PC-9 (cell line): ENCODE measurements at regions not wholly inside any gene's neighbourhood (a gene's known extent, or its start where the extent isn't known, plus 50 kb on each side); places are given as distances from the start of the nearest gene placed in this dataset.

Source experiments
- BruUV-seq: library from RNA; stranded (reverse); fragments of 400-500 nt; replicated peaks from 2 replicates; lab custom pipeline; 2021; lab: Mats Ljungman, UMichigan
- CTCF ChIA-PET: fragments of 300-600 bp; sonication (Branson Sonifier 250); formaldehyde crosslinking; loops from one replicate; lab custom pipeline; 2022; ENCODE audit warnings: antibody characterized with exemption; lab: Charles Lee
- POLR2A ChIA-PET: fragments of 300-600 bp; sonication (Branson Sonifier 250); formaldehyde crosslinking; loops from one replicate; lab custom pipeline; 2022; ENCODE audit warnings: antibody characterized with exemption; ENCODE audit not compliant: unreplicated experiment; lab: Charles Lee
- DNase-seq, 2 experiments: peaks; one replicate each; pipeline versions ENCODE4 v3.0.0 to v3.0.0-alpha.2; 2015 to 2022; ENCODE audit warnings: mixed read lengths in 1 of 2
- H2AFZ ChIP-seq: fragments of 200-600 bp; sonication (generic); 2 replicates; pipeline ENCODE4 v1.8.1; 2017; ENCODE audit warnings: antibody characterized with exemption
- H3F3A ChIP-seq: fragments of 200-600 bp; sonication (generic); 2 replicates; pipeline ENCODE4 v1.8.1; 2017; ENCODE audit warnings: antibody characterized with exemption, mild to moderate bottlenecking, low read depth; ENCODE audit not compliant: insufficient read depth
- H3K27ac ChIP-seq: fragments of 200-600 bp; sonication (generic); 2 replicates; pipeline ENCODE4 v1.6.1; 2016; ENCODE audit warnings: mixed run types
- H3K27me3 ChIP-seq: fragments of 200-600 bp; sonication (generic); 2 replicates; pipeline ENCODE4 v1.6.1; 2016; ENCODE audit warnings: low read depth, mixed run types; ENCODE audit not compliant: insufficient read depth
- H3K36me3 ChIP-seq: fragments of 200-600 bp; sonication (generic); 2 replicates; pipeline ENCODE4 v1.6.1; 2016; ENCODE audit warnings: low read depth, mixed run types
- H3K4me1 ChIP-seq: fragments of 200-600 bp; sonication (generic); replicated peaks from 2 replicates; pipeline ENCODE4 v1.6.1; 2016; ENCODE audit warnings: mixed run types; ENCODE audit not compliant: insufficient read depth
- H3K4me2 ChIP-seq: fragments of 200-600 bp; sonication (generic); 2 replicates; pipeline ENCODE4 v1.6.1; 2017; ENCODE audit warnings: mixed run types
- H3K4me3 ChIP-seq: fragments of 200-600 bp; sonication (generic); 2 replicates; pipeline ENCODE4 v1.6.1; 2016; ENCODE audit warnings: mixed run types
- H3K79me2 ChIP-seq: fragments of 200-600 bp; sonication (generic); 2 replicates; pipeline ENCODE4 v1.6.1; 2017; ENCODE audit warnings: low read depth, mixed run types
- H3K9me2 ChIP-seq: fragments of 200-600 bp; sonication (generic); 2 replicates; pipeline ENCODE4 v1.8.1; 2017; ENCODE audit warnings: mild to moderate bottlenecking; ENCODE audit not compliant: insufficient read depth
- H3K9me3 ChIP-seq: fragments of 200-600 bp; sonication (generic); 2 replicates; pipeline ENCODE4 v1.8.1; 2016; ENCODE audit warnings: low read depth; ENCODE audit not compliant: insufficient read depth
- H4K20me1 ChIP-seq: fragments of 200-600 bp; sonication (generic); 2 replicates; pipeline ENCODE4 v1.8.1; 2017; ENCODE audit not compliant: insufficient read depth
- EZH2 ChIP-seq: fragments of 200-600 bp; sonication (generic); IDR thresholded peaks from 2 replicates; pipeline ENCODE4 v1.8.0; 2017; ENCODE audit warnings: antibody characterized with exemption, low read depth
- intact Hi-C: fragments of 100-400 bp; cut with micrococcal nuclease; formaldehyde crosslinking; loops from one replicate; pipeline ENCODE4 v1.10.0; 2022; ENCODE audit not compliant: unreplicated experiment
- TF ChIP-seq, protein P1 (sequence below): fragments of 200-600 bp; sonication (generic); conservative IDR thresholded peaks from 2 replicates; pipeline ENCODE4 v1.6.1; 2017; ENCODE audit warnings: mixed run types, antibody characterized with exemption, mild to moderate bottlenecking, moderate library complexity

DNA sequence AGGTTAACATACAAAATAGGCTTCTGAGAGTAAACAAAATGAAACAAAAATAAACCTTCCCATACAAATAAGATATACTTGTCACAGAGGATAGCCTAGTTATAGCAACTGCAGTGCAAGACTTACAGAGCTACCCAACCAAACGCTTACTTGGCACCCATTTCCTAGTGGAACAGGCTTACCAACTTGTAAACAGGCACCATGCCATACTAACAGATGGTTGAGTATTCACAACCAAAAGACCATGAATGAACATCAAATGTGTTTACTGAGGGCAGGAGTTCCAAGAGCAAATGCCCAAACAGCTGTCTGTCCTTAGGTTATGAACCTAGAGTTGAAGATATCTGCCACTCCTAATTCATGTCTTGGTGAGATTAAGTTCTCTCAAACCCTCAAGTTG lies 2629.2 kb downstream of the PCDH7 start:
- no peaks in the 10 kb centered on the region for H3K9me3 ChIP-seq
- BruUV-seq: no TSS peak
- ChIA-PET CTCF (no interaction called here), POLR2A (no interaction called here)
- H3K27ac ChIP-seq: no peak overlapping the region
- intact Hi-C loops: no loop called here
- TF ChIP-seq, protein P1, sequence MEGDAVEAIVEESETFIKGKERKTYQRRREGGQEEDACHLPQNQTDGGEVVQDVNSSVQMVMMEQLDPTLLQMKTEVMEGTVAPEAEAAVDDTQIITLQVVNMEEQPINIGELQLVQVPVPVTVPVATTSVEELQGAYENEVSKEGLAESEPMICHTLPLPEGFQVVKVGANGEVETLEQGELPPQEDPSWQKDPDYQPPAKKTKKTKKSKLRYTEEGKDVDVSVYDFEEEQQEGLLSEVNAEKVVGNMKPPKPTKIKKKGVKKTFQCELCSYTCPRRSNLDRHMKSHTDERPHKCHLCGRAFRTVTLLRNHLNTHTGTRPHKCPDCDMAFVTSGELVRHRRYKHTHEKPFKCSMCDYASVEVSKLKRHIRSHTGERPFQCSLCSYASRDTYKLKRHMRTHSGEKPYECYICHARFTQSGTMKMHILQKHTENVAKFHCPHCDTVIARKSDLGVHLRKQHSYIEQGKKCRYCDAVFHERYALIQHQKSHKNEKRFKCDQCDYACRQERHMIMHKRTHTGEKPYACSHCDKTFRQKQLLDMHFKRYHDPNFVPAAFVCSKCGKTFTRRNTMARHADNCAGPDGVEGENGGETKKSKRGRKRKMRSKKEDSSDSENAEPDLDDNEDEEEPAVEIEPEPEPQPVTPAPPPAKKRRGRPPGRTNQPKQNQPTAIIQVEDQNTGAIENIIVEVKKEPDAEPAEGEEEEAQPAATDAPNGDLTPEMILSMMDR: no peak
- no peak for TF ChIP-seq EZH2
- H2AFZ ChIP-seq: no peak overlapping the region
- no peaks in the 10 kb centered on the region for H3K27me3 ChIP-seq
- DNase-seq: no peak
- H4K20me1 ChIP-seq: no peaks in the 10 kb centered on the region
- no peak overlapping the region for H3K4me2 ChIP-seq
- H3F3A ChIP-seq: no peaks in the 10 kb centered on the region
- H3K4me3 ChIP-seq: no peak overlapping the region
- no peaks in the 10 kb centered on the region for H3K4me1 ChIP-seq
- H3K36me3 ChIP-seq: no peaks in the 10 kb centered on the region
- no peaks in the 10 kb centered on the region for H3K79me2 ChIP-seq
- H3K9me2 ChIP-seq: no peaks in the 10 kb centered on the region

DNA sequence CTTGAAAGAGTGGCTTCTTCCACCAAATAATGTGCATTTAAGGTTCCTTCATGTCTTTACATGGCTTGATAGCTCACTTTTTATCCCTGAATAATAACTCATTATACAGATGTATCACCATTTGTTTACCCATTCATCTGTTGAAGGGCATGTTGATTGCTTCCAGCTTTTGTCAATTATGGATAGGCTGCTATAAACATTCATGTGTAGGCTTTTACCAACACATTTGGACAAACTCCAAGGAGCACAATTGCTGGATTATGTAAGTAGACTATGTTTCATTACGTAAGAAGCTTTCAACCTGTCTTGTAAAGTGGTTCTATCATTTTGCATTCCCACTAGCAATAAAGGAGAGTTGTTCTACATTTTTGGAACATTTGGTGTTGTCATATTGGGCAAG lies 2637.0 kb downstream of the PCDH7 start:
- BruUV-seq: no TSS peak
- POLR2A ChIA-PET: no interaction called here

DNA sequence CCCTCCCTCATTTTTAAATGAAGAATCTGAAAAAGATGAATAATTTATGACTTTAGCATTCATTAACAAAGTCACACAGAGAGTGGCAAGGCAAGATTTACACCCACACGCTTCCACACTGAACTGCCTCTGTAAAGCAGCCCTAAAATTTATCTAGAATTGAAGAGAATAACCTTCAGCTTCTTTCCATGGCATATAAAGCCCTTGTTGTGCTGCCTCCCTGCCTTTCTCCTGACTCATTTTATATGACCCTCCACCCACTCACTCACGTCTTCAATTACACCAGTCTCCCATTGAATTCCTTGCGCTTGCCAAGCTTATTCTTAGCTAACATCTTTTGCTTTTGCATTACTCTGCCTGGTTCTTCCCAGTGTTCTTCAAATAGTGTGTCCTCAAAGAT lies 2649.3 kb downstream of the PCDH7 start:
- Histone ChIP-seq H3F3A (no peaks in the 10 kb centered on the region), H4K20me1 (no peaks in the 10 kb centered on the region), H3K36me3 (no peaks in the 10 kb centered on the region), H3K9me2 (no peaks in the 10 kb centered on the region), H3K27ac (no peak overlapping the region), H2AFZ (no peak overlapping the region), H3K9me3 (no peaks in the 10 kb centered on the region; the same call in 1 of the 2 replicates), H3K4me2 (no peak overlapping the region), H3K79me2 (no peaks in the 10 kb centered on the region), H3K4me1 (no peaks in the 10 kb centered on the region), H3K27me3 (no peaks in the 10 kb centered on the region), H3K4me3 (no peak overlapping the region)
- POLR2A ChIA-PET: no interaction called here
- intact Hi-C loops: no loop called here
- no TSS peak for BruUV-seq
- TF ChIP-seq EZH2: no peak
- TF ChIP-seq, protein P1: no peak
- DNase-seq: no peak
- CTCF ChIA-PET: no interaction called here

More for the DNA sequence above, 2637.0 kb downstream of the PCDH7 start:
- no peak for TF ChIP-seq EZH2
- TF ChIP-seq, protein P1: no peak
- CTCF ChIA-PET: no interaction called here
- no peaks in the 10 kb centered on the region for H3K9me3 ChIP-seq
- H4K20me1 ChIP-seq: no peaks in the 10 kb centered on the region
- H3K36me3 ChIP-seq: no peaks in the 10 kb centered on the region
- DNase-seq: no peak
- intact Hi-C loops: no loop called here
- no peaks in the 10 kb centered on the region for H3K4me1 ChIP-seq
- H3F3A ChIP-seq: no peaks in the 10 kb centered on the region
- no peaks in the 10 kb centered on the region for H3K79me2 ChIP-seq
- no peak overlapping the region for H2AFZ ChIP-seq
- H3K27me3 ChIP-seq: no peaks in the 10 kb centered on the region
- H3K9me2 ChIP-seq: no peaks in the 10 kb centered on the region
- H3K27ac ChIP-seq: no peak overlapping the region
- no peak overlapping the region for H3K4me2 ChIP-seq
- no peak overlapping the region for H3K4me3 ChIP-seq
